ENCODE measurements at regions not wholly inside any gene's neighbourhood (a gene's known extent, or its start where the extent isn't known, plus 50 kb on each side); places are given as distances from the start of the nearest gene placed in this dataset.

DNA sequence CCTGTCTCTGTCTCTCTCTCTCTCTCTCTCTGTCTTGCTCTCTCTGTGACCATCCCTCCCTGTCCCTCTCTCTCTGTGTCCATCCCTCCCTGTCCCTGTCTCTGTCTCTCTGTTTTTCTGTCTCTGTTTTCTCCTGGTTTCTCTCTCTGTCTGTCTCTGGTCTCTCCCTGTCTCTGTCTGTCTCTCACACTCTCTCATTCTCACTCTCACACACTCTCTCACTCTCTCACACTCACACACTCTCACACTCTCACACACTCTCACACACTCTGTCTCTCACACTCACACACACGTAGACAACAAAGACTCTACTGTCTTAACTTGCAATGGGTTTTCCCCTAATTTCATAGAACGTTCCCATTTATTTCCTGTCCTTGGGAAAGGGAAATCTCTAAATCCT, 299.5 kb downstream of the FOXL1 start:
- no peak for TF ChIP-seq POLR2AphosphoS5 (IDR thresholded peaks at IDR 0.05; ENCODE audit: low read depth, low read length)
- TF ChIP-seq TAF1 (IDR thresholded peaks at IDR 0.05; ENCODE audit: borderline replicate concordance, insufficient read depth, low read length), result no peak
